GM12892 (cell line): ENCODE measurements at regions not wholly inside any gene's neighbourhood (a gene's known extent, or its start where the extent isn't known, plus 50 kb on each side); places are given as distances from the start of the nearest gene placed in this dataset.

ENCODE experiments used
- DNase-seq: peaks from one replicate; pipeline ENCODE4 v3.0.0; 2011; ENCODE audit not compliant: insufficient read length
- FAIRE-seq: peaks from 2 replicates; lab custom pipeline; 2011; peaks lifted over from hg19 to GRCh38; lab: Jason Lieb, UNC
- POLR2A ChIP-seq: IDR thresholded peaks from 2 replicates; pipeline ENCODE4 v1.6.1; 2011; ENCODE audit warnings: low read depth, low read length, control low read depth
- POLR2AphosphoS5 ChIP-seq: IDR thresholded peaks from 2 replicates; pipeline ENCODE4 v1.6.1; 2011; ENCODE audit warnings: low read depth, low read length, control low read depth
- TAF1 ChIP-seq: IDR thresholded peaks from 2 replicates; pipeline ENCODE4 v1.6.1; 2011; ENCODE audit warnings: low read depth, mild to moderate bottlenecking, control low read depth, low read length, borderline replicate concordance

DNA sequence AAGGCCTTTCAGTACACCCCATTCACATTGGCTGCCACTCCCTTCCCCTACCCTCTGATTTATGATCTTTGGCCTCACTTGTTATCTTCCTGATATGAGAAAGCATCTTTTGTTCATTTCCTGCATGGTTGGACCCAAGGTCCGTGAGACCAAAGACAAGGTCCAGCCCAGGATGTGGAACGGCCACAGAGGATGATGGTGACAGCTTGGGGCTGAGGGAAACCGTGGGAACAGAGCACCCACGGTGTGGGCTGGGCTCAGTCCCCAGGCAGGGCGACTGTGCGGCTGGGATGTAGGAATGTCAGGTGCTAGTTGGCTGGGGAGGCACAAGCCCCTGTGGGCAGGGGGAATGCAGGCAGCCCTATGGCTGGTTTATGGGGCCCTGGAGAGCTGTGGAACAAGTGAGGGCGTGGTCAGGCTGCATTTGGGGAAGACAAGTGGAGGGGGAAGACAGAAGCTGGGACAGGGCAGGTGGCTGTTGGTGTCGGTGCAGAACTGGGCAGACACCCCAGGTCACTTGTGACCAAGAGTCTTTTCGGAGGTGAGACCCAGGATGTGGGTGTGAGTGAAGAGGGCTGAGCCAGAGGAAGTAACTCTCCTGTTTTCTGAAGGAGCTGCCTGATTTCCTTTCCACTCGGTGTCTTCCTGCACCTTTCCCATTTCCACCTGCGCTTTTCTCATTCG, 51.7 kb upstream of the IGFBP3 start:
- FAIRE-seq (no peak), DNase-seq (no peak)
- TF ChIP-seq POLR2A, result no peak
- no peak for TF ChIP-seq POLR2AphosphoS5
- TF ChIP-seq TAF1, result no peak

DNA sequence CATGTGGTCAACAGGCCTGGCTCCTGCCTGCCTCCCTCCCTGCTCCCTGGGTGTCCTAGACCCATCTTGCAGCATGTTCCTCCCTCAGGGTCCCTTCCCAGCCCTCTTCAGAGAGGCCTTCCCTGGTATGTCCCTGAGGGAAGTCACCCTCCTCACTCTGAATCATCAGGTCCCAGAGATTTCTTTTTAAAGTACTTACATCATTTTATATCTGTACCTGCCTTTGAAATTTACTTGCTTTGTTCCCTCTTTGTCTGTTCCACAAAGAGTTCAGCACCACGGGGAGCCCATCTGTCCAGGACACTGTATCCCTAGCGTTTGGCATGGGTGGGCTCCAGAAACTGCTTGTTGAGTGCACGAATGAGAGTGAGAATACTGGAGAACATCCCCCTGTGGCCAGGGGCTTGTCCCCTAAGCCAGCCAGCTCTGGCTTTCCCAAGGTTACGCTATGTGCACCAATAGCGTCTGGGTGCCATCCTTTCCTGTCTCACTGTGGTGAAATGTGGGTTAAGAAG, 50.6 kb upstream of the IGFBP3 start:
- TF ChIP-seq POLR2A (no peak), POLR2AphosphoS5 (no peak), TAF1 (no peak)
- DNase-seq, result no peak
- no peak for FAIRE-seq

DNA sequence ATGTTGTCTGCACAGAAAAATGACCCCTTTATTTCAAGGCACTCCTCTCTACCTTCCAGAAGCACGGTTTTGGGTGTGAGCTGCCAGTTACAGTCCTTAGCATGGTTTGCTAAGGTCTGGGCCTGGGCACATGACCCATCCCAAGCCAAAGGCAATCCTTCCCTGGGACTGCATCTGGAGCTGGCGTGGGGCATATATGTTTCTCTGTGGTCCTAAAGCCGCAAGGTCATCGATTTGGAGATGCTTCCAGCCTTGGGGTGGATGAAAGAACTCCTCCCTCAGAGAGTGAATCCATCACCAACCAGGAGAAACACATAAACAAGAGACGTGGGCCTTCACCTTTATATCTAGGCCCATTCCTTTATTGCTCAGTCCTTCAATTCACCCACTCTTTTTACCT, 50.1 kb upstream of the IGFBP3 start:
- no peak for DNase-seq
- TF ChIP-seq POLR2A, result no peak
- TF ChIP-seq TAF1, result no peak
- no peak for TF ChIP-seq POLR2AphosphoS5
- FAIRE-seq, result no peak
